ENCODE measurements at regions not wholly inside any gene's neighbourhood (a gene's known extent, or its start where the extent isn't known, plus 50 kb on each side); places are given as distances from the start of the nearest gene placed in this dataset.

DNA sequence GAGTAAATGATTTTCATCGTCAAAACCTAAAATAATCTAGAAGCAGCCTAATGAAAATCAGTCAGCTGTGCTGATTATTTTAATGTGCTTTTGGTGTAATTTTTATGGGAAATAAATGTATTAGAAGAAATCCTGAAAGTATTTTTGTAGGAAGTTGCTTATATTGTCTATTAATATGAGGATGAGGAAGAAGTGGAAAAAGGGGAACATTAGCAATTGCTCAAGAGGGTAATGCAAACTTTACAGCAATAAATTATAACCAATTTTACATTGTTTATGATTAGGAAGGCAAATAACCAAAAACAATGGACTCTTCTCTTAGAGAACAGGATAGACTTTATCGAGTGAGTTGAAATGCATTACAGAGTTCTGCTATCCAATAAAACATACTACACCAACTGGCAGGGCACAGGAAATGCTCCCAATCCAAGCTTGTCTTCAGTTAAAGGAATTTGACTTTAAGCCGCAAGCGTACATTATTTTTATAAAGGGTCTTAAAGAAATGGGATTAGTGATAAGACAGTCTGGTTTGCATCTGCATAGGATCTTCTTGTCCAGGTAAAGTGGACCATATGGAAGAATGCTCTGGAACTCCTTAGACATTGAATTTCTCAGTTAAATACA lies 374.8 kb downstream of the PDGFC start:
- DNase-seq (ENCODE audit: low spot score), result no peak
- TF ChIP-seq EZH2phosphoT487 (IDR thresholded peaks at IDR 0.05; ENCODE audit: borderline replicate concordance, low read depth, low read length), result no peak
- TF ChIP-seq, protein P1, sequence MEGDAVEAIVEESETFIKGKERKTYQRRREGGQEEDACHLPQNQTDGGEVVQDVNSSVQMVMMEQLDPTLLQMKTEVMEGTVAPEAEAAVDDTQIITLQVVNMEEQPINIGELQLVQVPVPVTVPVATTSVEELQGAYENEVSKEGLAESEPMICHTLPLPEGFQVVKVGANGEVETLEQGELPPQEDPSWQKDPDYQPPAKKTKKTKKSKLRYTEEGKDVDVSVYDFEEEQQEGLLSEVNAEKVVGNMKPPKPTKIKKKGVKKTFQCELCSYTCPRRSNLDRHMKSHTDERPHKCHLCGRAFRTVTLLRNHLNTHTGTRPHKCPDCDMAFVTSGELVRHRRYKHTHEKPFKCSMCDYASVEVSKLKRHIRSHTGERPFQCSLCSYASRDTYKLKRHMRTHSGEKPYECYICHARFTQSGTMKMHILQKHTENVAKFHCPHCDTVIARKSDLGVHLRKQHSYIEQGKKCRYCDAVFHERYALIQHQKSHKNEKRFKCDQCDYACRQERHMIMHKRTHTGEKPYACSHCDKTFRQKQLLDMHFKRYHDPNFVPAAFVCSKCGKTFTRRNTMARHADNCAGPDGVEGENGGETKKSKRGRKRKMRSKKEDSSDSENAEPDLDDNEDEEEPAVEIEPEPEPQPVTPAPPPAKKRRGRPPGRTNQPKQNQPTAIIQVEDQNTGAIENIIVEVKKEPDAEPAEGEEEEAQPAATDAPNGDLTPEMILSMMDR (conservative IDR thresholded peaks at IDR 0.05; ENCODE audit: low read length), result no peak
- intact Hi-C loops (cut with micrococcal nuclease; ENCODE audit: unreplicated experiment), result no loop called here
- H2AFZ ChIP-seq (ENCODE audit: low read length), result no peak overlapping the region
- H3K4me3 ChIP-seq (ENCODE audit: low read depth, low read length, poor library complexity, severe bottlenecking), result no peak overlapping the region
- H3K79me2 ChIP-seq (ENCODE audit: insufficient read depth, low read depth, low read length), result no peaks in the 10 kb centered on the region
- H3K4me1 ChIP-seq (ENCODE audit: insufficient read depth, low read length, poor library complexity, severe bottlenecking), result no peaks in the 10 kb centered on the region
- no TSS peak for BruUV-seq (replicated peaks)
- H3K4me2 ChIP-seq (ENCODE audit: low read length), result no peak overlapping the region
- no peaks in the 10 kb centered on the region for H3K36me3 ChIP-seq (ENCODE audit: insufficient read depth, low read length)
- H3K9me2 ChIP-seq (ENCODE audit: insufficient read depth, low read length), result no peaks in the 10 kb centered on the region
- H3K27ac ChIP-seq (ENCODE audit: low read depth, low read length, poor library complexity, severe bottlenecking), result no peak overlapping the region
- ChIA-PET CTCF (ENCODE audit: unreplicated experiment) (no interaction called here), POLR2A (interaction anchor here (1.0 kb wide), 1 partner anchor 9 kb away, joined by 5 read pairs; no protein-coding TSS in a partner anchor)
- no peaks in the 10 kb centered on the region for H3K9me3 ChIP-seq (ENCODE audit: low read length)
- no peaks in the 10 kb centered on the region for H4K20me1 ChIP-seq (ENCODE audit: insufficient read depth, low read length)

DNA sequence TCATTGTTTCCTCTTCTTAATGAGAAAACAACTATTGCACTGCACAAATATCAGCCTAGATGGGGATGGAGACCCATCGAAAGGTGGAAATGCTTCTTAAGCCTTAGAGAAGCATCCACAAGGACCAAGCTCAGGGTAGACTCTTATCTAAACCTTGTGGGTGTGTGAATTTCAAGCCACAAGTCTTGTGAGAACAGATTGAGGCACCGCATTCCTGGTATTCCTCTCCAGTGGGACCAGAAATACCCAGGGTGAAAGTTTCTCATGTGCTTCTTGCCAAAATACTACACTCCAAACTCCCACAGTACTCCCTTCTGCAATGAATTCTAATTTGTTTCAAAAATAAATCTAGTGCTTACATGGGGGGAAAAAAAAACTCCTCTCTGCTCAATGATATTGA lies 375.6 kb downstream of the PDGFC start:
- Histone ChIP-seq H3K4me1 (ENCODE audit: insufficient read depth, low read length, poor library complexity, severe bottlenecking) (no peaks in the 10 kb centered on the region), H3K4me3 (ENCODE audit: low read depth, low read length, poor library complexity, severe bottlenecking) (no peak overlapping the region), H3K27ac (ENCODE audit: low read depth, low read length, poor library complexity, severe bottlenecking) (no peak overlapping the region), H3K79me2 (ENCODE audit: insufficient read depth, low read depth, low read length) (no peaks in the 10 kb centered on the region), H3K9me2 (ENCODE audit: insufficient read depth, low read length) (no peaks in the 10 kb centered on the region), H3K4me2 (ENCODE audit: low read length) (no peak overlapping the region), H4K20me1 (ENCODE audit: insufficient read depth, low read length) (no peaks in the 10 kb centered on the region), H3K36me3 (ENCODE audit: insufficient read depth, low read length) (no peaks in the 10 kb centered on the region), H3K9me3 (ENCODE audit: low read length) (no peaks in the 10 kb centered on the region), H2AFZ (ENCODE audit: low read length) (no peak overlapping the region)
- CTCF ChIA-PET (ENCODE audit: unreplicated experiment), result no interaction called here
- no TSS peak for BruUV-seq (replicated peaks)
- intact Hi-C loops (cut with micrococcal nuclease; ENCODE audit: unreplicated experiment), result no loop called here
- TF ChIP-seq, protein P1 (conservative IDR thresholded peaks at IDR 0.05; ENCODE audit: low read length), result no peak
- no peak for TF ChIP-seq EZH2phosphoT487 (IDR thresholded peaks at IDR 0.05; ENCODE audit: borderline replicate concordance, low read depth, low read length)
- POLR2A ChIA-PET, result no interaction called here
- no peak for DNase-seq (ENCODE audit: low spot score)

DNA sequence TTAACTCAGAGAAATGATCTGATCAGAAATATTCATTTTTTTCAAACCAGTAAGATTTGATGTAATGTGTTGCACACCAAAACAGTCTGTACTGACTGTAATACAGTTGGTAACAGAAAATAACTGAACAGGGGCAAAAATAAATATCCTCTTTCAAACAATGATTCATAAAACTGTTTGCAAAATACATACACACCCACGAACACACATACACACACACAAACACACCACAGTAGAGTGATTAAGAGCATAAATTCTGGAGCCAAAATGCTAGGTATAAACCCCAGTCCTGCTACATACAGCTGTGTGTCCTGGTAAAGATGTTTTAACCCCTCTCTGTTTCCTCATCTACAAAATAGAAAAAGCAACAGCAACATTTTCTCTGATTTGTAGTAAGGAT lies 376.6 kb downstream of the PDGFC start:
- BruUV-seq (replicated peaks), result no TSS peak
- H3K4me1 ChIP-seq (ENCODE audit: insufficient read depth, low read length, poor library complexity, severe bottlenecking), result no peaks in the 10 kb centered on the region
- ChIA-PET POLR2A (no interaction called here), CTCF (ENCODE audit: unreplicated experiment) (no interaction called here)
- H4K20me1 ChIP-seq (ENCODE audit: insufficient read depth, low read length), result no peaks in the 10 kb centered on the region
- TF ChIP-seq, protein P1 (conservative IDR thresholded peaks at IDR 0.05; ENCODE audit: low read length), result no peak
- no peak for TF ChIP-seq EZH2phosphoT487 (IDR thresholded peaks at IDR 0.05; ENCODE audit: borderline replicate concordance, low read depth, low read length)
- H3K9me2 ChIP-seq (ENCODE audit: insufficient read depth, low read length), result no peaks in the 10 kb centered on the region
- intact Hi-C loops (cut with micrococcal nuclease; ENCODE audit: unreplicated experiment), result no loop called here
- DNase-seq (ENCODE audit: low spot score), result no peak
- no peaks in the 10 kb centered on the region for H3K36me3 ChIP-seq (ENCODE audit: insufficient read depth, low read length)
- H2AFZ ChIP-seq (ENCODE audit: low read length), result no peak overlapping the region
- H3K9me3 ChIP-seq (ENCODE audit: low read length), result no peaks in the 10 kb centered on the region
- no peak overlapping the region for H3K4me3 ChIP-seq (ENCODE audit: low read depth, low read length, poor library complexity, severe bottlenecking)
- no peaks in the 10 kb centered on the region for H3K79me2 ChIP-seq (ENCODE audit: insufficient read depth, low read depth, low read length)
- H3K27ac ChIP-seq (ENCODE audit: low read depth, low read length, poor library complexity, severe bottlenecking), result no peak overlapping the region
- no peak overlapping the region for H3K4me2 ChIP-seq (ENCODE audit: low read length)

Data from OCI-LY7 (cell line).